ENCODE measurements at regions not wholly inside any gene's neighbourhood (a gene's known extent, or its start where the extent isn't known, plus 50 kb on each side); places are given as distances from the start of the nearest gene placed in this dataset.

DNA sequence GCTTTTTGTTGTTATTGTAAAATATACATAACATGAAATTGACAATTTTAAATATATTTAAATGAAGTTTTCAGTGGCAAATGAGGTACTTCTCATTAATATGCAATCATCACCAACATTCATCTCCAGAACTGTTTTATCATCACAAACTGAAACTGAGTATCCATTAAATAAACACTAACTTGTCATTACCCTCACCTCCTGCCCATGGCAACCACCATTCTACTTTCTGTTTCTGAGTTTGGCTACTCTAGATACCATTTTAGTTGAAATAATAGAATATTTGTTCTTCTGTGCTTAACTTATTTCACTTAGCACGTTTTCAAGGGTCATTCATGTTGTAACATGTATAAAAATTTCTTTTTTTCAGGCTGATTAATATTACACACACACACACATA is 834.3 kb downstream of the PLOD2 start:
- TF ChIP-seq, protein P1, sequence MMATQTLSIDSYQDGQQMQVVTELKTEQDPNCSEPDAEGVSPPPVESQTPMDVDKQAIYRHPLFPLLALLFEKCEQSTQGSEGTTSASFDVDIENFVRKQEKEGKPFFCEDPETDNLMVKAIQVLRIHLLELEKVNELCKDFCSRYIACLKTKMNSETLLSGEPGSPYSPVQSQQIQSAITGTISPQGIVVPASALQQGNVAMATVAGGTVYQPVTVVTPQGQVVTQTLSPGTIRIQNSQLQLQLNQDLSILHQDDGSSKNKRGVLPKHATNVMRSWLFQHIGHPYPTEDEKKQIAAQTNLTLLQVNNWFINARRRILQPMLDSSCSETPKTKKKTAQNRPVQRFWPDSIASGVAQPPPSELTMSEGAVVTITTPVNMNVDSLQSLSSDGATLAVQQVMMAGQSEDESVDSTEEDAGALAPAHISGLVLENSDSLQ (IDR thresholded peaks at IDR 0.05) = no peak
- TF ChIP-seq SP1 (IDR thresholded peaks at IDR 0.05) = no peak
- TF ChIP-seq ELF4 (IDR thresholded peaks at IDR 0.05) = no peak
- TF ChIP-seq TARDBP (IDR thresholded peaks at IDR 0.05) = no peak
- no peak for TF ChIP-seq FOXA1 (IDR thresholded peaks at IDR 0.05)
- no peak for TF ChIP-seq NFRKB (IDR thresholded peaks at IDR 0.05)
- TF ChIP-seq L3MBTL2 (conservative IDR thresholded peaks at IDR 0.05) = no peak
- TF ChIP-seq BHLHE40 (IDR thresholded peaks at IDR 0.05; ENCODE audit: borderline replicate concordance) = no peak
- TF ChIP-seq SUZ12 (IDR thresholded peaks at IDR 0.05) = no peak
- TF ChIP-seq CTBP1 (IDR thresholded peaks at IDR 0.05; ENCODE audit: borderline replicate concordance) = no peak
- no peak for TF ChIP-seq HDGF (IDR thresholded peaks at IDR 0.05; ENCODE audit: borderline replicate concordance)
